SU-DHL-6 (cell line): ENCODE measurements at regions not wholly inside any gene's neighbourhood (a gene's known extent, or its start where the extent isn't known, plus 50 kb on each side); places are given as distances from the start of the nearest gene placed in this dataset.

Experiments
- EZH2phosphoT487 ChIP-seq: fragments of 200-600 bp; sonication (generic), shearing (Covaris generic); conservative IDR thresholded peaks from 2 replicates; pipeline ENCODE4 v1.6.1; 2018; ENCODE audit warnings: mild to moderate bottlenecking, antibody characterized with exemption, low read length, moderate library complexity, mixed read lengths
- TF ChIP-seq, protein P1 (sequence below): fragments of 200-600 bp; sonication (generic); IDR thresholded peaks from one replicate; pipeline ENCODE4 v1.5.1; 2017; ENCODE audit warnings: antibody characterized with exemption, mild to moderate bottlenecking, low read length, moderate library complexity; ENCODE audit not compliant: insufficient read depth, poor library complexity, severe bottlenecking

DNA sequence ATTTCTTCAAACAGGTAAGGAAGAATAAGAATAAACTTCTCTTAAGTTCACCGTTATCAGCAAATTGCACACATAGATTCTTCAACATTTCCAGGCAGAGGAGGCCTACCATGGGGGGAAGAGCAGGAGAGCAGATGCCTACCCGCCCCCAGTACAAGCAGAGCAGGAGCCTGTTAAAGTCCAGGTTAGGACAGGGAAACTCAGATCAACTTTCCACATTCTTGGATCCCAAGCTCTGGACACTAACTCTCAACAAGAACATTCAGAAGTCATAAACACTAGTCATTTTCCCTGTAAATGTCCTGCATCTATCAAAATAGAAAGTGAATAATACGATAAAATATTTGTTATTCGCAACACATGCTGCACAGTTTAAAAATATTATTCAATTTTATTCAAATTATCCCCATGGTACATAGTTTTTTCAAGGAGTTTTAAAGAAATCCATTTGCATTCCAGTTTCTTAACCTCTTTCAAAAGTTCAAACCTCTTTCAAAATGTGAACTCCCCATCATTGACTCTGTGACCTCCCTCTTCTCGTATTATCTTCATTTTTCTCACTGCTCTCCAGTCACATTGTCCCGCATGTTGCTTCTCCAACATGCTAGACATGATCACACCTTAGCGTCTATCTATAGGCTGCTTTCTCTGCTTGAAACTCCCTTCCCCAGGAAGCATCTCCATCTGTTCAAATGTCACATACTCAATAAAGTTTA, 185.2 kb upstream of the NEIL3 start:
- TF ChIP-seq, protein P1, sequence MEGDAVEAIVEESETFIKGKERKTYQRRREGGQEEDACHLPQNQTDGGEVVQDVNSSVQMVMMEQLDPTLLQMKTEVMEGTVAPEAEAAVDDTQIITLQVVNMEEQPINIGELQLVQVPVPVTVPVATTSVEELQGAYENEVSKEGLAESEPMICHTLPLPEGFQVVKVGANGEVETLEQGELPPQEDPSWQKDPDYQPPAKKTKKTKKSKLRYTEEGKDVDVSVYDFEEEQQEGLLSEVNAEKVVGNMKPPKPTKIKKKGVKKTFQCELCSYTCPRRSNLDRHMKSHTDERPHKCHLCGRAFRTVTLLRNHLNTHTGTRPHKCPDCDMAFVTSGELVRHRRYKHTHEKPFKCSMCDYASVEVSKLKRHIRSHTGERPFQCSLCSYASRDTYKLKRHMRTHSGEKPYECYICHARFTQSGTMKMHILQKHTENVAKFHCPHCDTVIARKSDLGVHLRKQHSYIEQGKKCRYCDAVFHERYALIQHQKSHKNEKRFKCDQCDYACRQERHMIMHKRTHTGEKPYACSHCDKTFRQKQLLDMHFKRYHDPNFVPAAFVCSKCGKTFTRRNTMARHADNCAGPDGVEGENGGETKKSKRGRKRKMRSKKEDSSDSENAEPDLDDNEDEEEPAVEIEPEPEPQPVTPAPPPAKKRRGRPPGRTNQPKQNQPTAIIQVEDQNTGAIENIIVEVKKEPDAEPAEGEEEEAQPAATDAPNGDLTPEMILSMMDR: no peak
- no peak for TF ChIP-seq EZH2phosphoT487
